Activated T-cell treated with anti-CD3 and anti-CD28 coated beads for 48 hours (primary cell): ENCODE measurements at regions not wholly inside any gene's neighbourhood (a gene's known extent, or its start where the extent isn't known, plus 50 kb on each side); places are given as distances from the start of the nearest gene placed in this dataset.

Experiments
- DNase-seq: peaks from one replicate; pipeline ENCODE4 v3.0.0-alpha.2; 2020; ENCODE audit warnings: low read depth

- DNase-seq, result no peak
These were observed 187.4 kb upstream of the LINGO1 start for GRCh38 chr15:77819851-77820728.

- DNase-seq, result no peak
These were observed 186.5 kb upstream of the LINGO1 start for GRCh38 chr15:77819048-77819850.

GRCh38 chr15:77818484-77819047 is 185.9 kb upstream of the LINGO1 start:
- no peak for DNase-seq

- DNase-seq, result no peak
These were observed 184.7 kb upstream of the LINGO1 start for GRCh38 chr15:77817434-77817833.

GRCh38 chr15:77816983-77817382 is 184.3 kb upstream of the LINGO1 start:
- DNase-seq, result no peak

GRCh38 chr15:77815015-77815414 is 182.3 kb upstream of the LINGO1 start:
- no peak for DNase-seq

- DNase-seq, result no peak
These were observed 180.0 kb upstream of the LINGO1 start for GRCh38 chr15:77812664-77813063.

- DNase-seq, result no peak
These were observed 178.6 kb upstream of the LINGO1 start for GRCh38 chr15:77811270-77811669.

- no peak for DNase-seq
These were observed 177.4 kb upstream of the LINGO1 start for GRCh38 chr15:77810130-77810571.

GRCh38 chr15:77808581-77809177 is 176.0 kb upstream of the LINGO1 start:
- DNase-seq, result no peak

- no peak for DNase-seq
These were observed 175.4 kb upstream of the LINGO1 start for GRCh38 chr15:77808075-77808474.

GRCh38 chr15:77807611-77808010 is 174.9 kb upstream of the LINGO1 start:
- no peak for DNase-seq

- no peak for DNase-seq
These were observed 174.4 kb upstream of the LINGO1 start for GRCh38 chr15:77807115-77807514.

GRCh38 chr15:77804210-77804609 is 171.5 kb upstream of the LINGO1 start:
- no peak for DNase-seq

GRCh38 chr15:77803487-77803886 is 170.8 kb upstream of the LINGO1 start:
- no peak for DNase-seq

GRCh38 chr15:77800305-77800704 is 167.6 kb upstream of the LINGO1 start:
- DNase-seq, result no peak

GRCh38 chr15:77798847-77799246 is 166.1 kb upstream of the LINGO1 start:
- DNase-seq, result no peak

GRCh38 chr15:77798151-77798835 is 165.6 kb upstream of the LINGO1 start:
- no peak for DNase-seq

GRCh38 chr15:77797270-77797669 is 164.6 kb upstream of the LINGO1 start:
- no peak for DNase-seq

GRCh38 chr15:77796046-77796729 is 163.5 kb upstream of the LINGO1 start:
- no peak for DNase-seq

GRCh38 chr15:77795446-77795845 is 162.7 kb upstream of the LINGO1 start:
- DNase-seq, result no peak
